ENCODE measurements at regions not wholly inside any gene's neighbourhood (a gene's known extent, or its start where the extent isn't known, plus 50 kb on each side); places are given as distances from the start of the nearest gene placed in this dataset.

DNA sequence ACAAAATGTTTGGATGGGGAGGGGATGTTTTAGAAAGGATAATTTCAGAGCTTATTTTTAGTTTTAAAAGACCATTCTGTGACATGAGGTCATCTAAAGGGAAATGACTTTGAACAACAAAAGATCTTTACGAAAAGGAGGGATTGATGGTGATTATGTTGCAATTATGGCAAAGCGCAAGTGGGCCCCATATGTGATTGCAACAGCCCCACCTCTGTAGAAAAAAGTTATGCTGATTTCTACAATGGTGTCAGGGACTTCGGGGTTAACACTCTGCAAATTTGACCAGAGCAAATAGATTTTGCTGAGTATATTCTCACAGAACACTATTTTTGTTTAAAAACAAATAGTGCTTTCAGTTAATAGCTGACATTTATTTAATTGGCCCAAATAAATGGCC lies 312.8 kb downstream of the NSG2 start:
- TF ChIP-seq, protein P1, sequence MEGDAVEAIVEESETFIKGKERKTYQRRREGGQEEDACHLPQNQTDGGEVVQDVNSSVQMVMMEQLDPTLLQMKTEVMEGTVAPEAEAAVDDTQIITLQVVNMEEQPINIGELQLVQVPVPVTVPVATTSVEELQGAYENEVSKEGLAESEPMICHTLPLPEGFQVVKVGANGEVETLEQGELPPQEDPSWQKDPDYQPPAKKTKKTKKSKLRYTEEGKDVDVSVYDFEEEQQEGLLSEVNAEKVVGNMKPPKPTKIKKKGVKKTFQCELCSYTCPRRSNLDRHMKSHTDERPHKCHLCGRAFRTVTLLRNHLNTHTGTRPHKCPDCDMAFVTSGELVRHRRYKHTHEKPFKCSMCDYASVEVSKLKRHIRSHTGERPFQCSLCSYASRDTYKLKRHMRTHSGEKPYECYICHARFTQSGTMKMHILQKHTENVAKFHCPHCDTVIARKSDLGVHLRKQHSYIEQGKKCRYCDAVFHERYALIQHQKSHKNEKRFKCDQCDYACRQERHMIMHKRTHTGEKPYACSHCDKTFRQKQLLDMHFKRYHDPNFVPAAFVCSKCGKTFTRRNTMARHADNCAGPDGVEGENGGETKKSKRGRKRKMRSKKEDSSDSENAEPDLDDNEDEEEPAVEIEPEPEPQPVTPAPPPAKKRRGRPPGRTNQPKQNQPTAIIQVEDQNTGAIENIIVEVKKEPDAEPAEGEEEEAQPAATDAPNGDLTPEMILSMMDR (IDR thresholded peaks at IDR 0.05; ENCODE audit: poor library complexity) = no peak
- TF ChIP-seq EZH2 (IDR thresholded peaks at IDR 0.05; ENCODE audit: borderline replicate concordance) = no peak
